GM21367 (cell line): ENCODE measurements at regions not wholly inside any gene's neighbourhood (a gene's known extent, or its start where the extent isn't known, plus 50 kb on each side); places are given as distances from the start of the nearest gene placed in this dataset.
"Not testable (repeated sequence)": the region's sequence is repeated elsewhere in the genome, so short reads cannot be mapped to it uniquely, and the experiment has no call there.

Experiments
- ATAC-seq: cut with Tn5 transposase; IDR thresholded peaks from one replicate; pipeline ENCODE4 v1.9.1; 2021; ENCODE audit not compliant: unreplicated experiment

GRCh38 chrX:13518126-13518525 is 51.3 kb upstream of the EGFL6 start:
- no peak for ATAC-seq

GRCh38 chrX:13515211-13515930 is 54.0 kb upstream of the EGFL6 start:
- ATAC-seq: no peak

GRCh38 chrX:13511944-13512330 is 57.5 kb upstream of the EGFL6 start:
- ATAC-seq: no peak

- no peak for ATAC-seq
Observed at GRCh38 chrX:13511241-13511943, 58.0 kb upstream of the EGFL6 start.

- ATAC-seq: no peak
Observed at GRCh38 chrX:13507893-13508292, 61.5 kb upstream of the EGFL6 start.

GRCh38 chrX:13506574-13506973 is 62.8 kb upstream of the EGFL6 start:
- no peak for ATAC-seq

GRCh38 chrX:13502590-13502989 is 66.8 kb upstream of the EGFL6 start:
- ATAC-seq: no peak

- ATAC-seq: no peak
Observed at GRCh38 chrX:13499736-13500135, 69.7 kb upstream of the EGFL6 start.

GRCh38 chrX:13498238-13498637 is 71.2 kb upstream of the EGFL6 start:
- no peak for ATAC-seq

- no peak for ATAC-seq
Observed at GRCh38 chrX:13495232-13495631, 74.2 kb upstream of the EGFL6 start.

GRCh38 chrX:13494562-13494961 is 74.8 kb upstream of the EGFL6 start:
- no peak for ATAC-seq

- ATAC-seq: no peak
Observed at GRCh38 chrX:13493659-13494058, 75.7 kb upstream of the EGFL6 start.

- ATAC-seq: no peak
Observed at GRCh38 chrX:13492286-13492685, 77.1 kb upstream of the EGFL6 start.

GRCh38 chrX:13491061-13491460 is 78.3 kb upstream of the EGFL6 start:
- no peak for ATAC-seq

- no peak for ATAC-seq
Observed at GRCh38 chrX:13489454-13489853, 79.9 kb upstream of the EGFL6 start.

GRCh38 chrX:13487731-13488505 is 81.5 kb upstream of the EGFL6 start:
- ATAC-seq: no peak

- ATAC-seq: no peak
Observed at GRCh38 chrX:13485167-13485566, 84.2 kb upstream of the EGFL6 start.

- no peak for ATAC-seq
Observed at GRCh38 chrX:13483773-13484172, 85.6 kb upstream of the EGFL6 start.

GRCh38 chrX:13482746-13483541 is 86.5 kb upstream of the EGFL6 start:
- ATAC-seq: no peak

- ATAC-seq: not testable (repeated sequence)
Observed at GRCh38 chrX:13480780-13481179, 88.6 kb upstream of the EGFL6 start.

GRCh38 chrX:13479452-13479813 is 90.0 kb upstream of the EGFL6 start:
- ATAC-seq: no peak
